ENCODE measurements at regions not wholly inside any gene's neighbourhood (a gene's known extent, or its start where the extent isn't known, plus 50 kb on each side); places are given as distances from the start of the nearest gene placed in this dataset.
A peak's percentile ranks its signal among the peaks of the same experiment; 100 is the strongest.

DNA sequence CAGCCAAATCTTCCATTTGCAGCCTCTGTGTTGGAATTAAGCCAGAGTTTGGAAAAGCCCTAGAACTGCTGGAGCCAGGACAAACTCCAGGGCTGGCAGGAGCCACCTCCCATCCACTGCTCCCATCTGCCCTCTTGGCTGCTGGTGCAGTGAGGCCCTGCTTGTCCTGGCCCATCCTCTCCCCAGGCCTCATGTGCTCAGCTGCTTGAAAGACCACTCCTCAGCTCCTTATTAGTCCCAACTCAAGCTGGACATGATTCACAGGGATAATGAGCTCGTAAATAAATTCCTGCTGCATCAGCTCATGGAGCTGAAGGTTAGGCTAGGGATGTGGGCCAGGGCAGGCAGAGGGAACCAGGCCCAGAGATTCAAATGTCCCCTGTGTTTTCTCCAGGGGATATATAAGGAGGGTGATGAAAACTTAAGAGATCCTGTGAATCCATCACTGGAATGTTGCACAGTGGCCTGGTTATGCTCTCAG, 282.8 kb downstream of the RPS24 start:
- peaks cover 0 to 3% of the 10 kb centered on the region in 2 donors for H3K27me3 Mint-ChIP-seq
- no peaks in the 10 kb centered on the region for H3K9me3 ChIP-seq (ENCODE audit: low read length)
- H3K4me1 Mint-ChIP-seq: peaks cover 5 to 15% (median 15%) of the 10 kb centered on the region in 3 donors
- ChIA-PET POLR2A (no interaction called here), CTCF (no interaction called here)
- H3K27ac ChIP-seq (ENCODE audit: low read depth, low read length): no peak overlapping the region
- no peak overlapping the region for H3K4me3 Mint-ChIP-seq
- H3K4me1 ChIP-seq (ENCODE audit: insufficient read depth, low read length): peaks cover 8% of the 10 kb centered on the region
- H3K27ac Mint-ChIP-seq: peak overlapping the region in 1 of 8 donors; percentile 21
- H3K9me3 Mint-ChIP-seq: no peaks in the 10 kb centered on the region
- H3K27me3 ChIP-seq (ENCODE audit: insufficient read depth, low read length, poor library complexity, severe bottlenecking): no peaks in the 10 kb centered on the region
- no peak for DNase-seq
- H3K4me3 ChIP-seq (ENCODE audit: low read length): no peak overlapping the region
- H3K36me3 Mint-ChIP-seq: peaks cover 0 to 4% (median 0%) of the 10 kb centered on the region in 3 donors
- H3K36me3 ChIP-seq (ENCODE audit: insufficient read depth, low read length): no peaks in the 10 kb centered on the region

DNA sequence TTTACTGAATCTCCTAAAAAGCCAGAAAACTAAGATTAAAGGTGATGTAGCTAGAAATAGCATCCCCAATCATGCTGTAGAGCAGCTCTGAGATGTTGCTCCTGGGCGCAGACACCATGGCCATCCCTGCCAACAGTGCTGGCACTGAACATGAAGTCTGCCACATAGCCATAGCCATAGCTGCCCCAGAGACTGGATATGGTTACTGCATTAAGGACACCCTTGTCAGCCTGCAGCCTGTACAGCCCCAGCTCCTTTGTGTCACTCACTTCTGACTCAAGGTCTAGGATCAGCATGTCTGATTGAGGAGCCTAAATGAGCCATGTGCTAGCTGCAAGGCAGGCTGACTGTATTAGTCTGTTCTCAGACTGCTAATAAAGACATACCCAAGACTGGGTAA, 284.6 kb downstream of the RPS24 start:
- no peak overlapping the region for H3K27ac Mint-ChIP-seq
- Histone ChIP-seq H3K9me3 (ENCODE audit: low read length) (no peaks in the 10 kb centered on the region), H3K36me3 (ENCODE audit: insufficient read depth, low read length) (no peaks in the 10 kb centered on the region), H3K27me3 (ENCODE audit: insufficient read depth, low read length, poor library complexity, severe bottlenecking) (no peaks in the 10 kb centered on the region), H3K4me1 (ENCODE audit: insufficient read depth, low read length) (peaks cover 8% of the 10 kb centered on the region), H3K4me3 (ENCODE audit: low read length) (no peak overlapping the region), H3K27ac (ENCODE audit: low read depth, low read length) (no peak overlapping the region)
- no peak for DNase-seq
- H3K9me3 Mint-ChIP-seq: peaks cover 0 to 2% (median 0%) of the 10 kb centered on the region in 5 donors
- peaks cover 0 to 8% (median 0%) of the 10 kb centered on the region in 3 donors for H3K36me3 Mint-ChIP-seq
- peaks cover 8 to 21% (median 19%) of the 10 kb centered on the region in 3 donors for H3K4me1 Mint-ChIP-seq
- ChIA-PET CTCF (interaction anchor here (0.6 to 1.4 kb wide), 2 partner anchors 14 to 833 kb away, joined by 3 read pairs; no protein-coding TSS in a partner anchor), POLR2A (no interaction called here)
- H3K27me3 Mint-ChIP-seq: peaks cover 0 to 3% of the 10 kb centered on the region in 2 donors
- H3K4me3 Mint-ChIP-seq: no peak overlapping the region

- H3K36me3 ChIP-seq (ENCODE audit: insufficient read depth, low read length): no peaks in the 10 kb centered on the region
- no peak overlapping the region for H3K27ac ChIP-seq (ENCODE audit: low read depth, low read length)
- H3K27ac Mint-ChIP-seq: no peak overlapping the region
- H3K4me1 Mint-ChIP-seq: peaks cover 9 to 26% (median 21%) of the 10 kb centered on the region in 3 donors
- peaks cover 0 to 7% (median 0%) of the 10 kb centered on the region in 3 donors for H3K36me3 Mint-ChIP-seq
- H3K27me3 Mint-ChIP-seq: peaks cover 0 to 3% of the 10 kb centered on the region in 2 donors
- H3K9me3 Mint-ChIP-seq: peaks cover 0 to 2% (median 0%) of the 10 kb centered on the region in 5 donors
- no peaks in the 10 kb centered on the region for H3K27me3 ChIP-seq (ENCODE audit: insufficient read depth, low read length, poor library complexity, severe bottlenecking)
- no peak overlapping the region for H3K4me3 ChIP-seq (ENCODE audit: low read length)
- POLR2A ChIA-PET: no interaction called here
- no peak overlapping the region for H3K4me3 Mint-ChIP-seq
- H3K9me3 ChIP-seq (ENCODE audit: low read length): no peaks in the 10 kb centered on the region
- CTCF ChIA-PET: no interaction called here
- no peak for DNase-seq
- peaks cover 8% of the 10 kb centered on the region for H3K4me1 ChIP-seq (ENCODE audit: insufficient read depth, low read length)
Observed at GRCh38 chr10:78319371-78319770, 285.7 kb downstream of the RPS24 start.

GRCh38 chr10:78319841-78320240, 286.2 kb downstream of the RPS24 start:
- Histone ChIP-seq H3K4me3 (ENCODE audit: low read length) (no peak overlapping the region), H3K36me3 (ENCODE audit: insufficient read depth, low read length) (no peaks in the 10 kb centered on the region), H3K4me1 (ENCODE audit: insufficient read depth, low read length) (peaks cover 8% of the 10 kb centered on the region), H3K9me3 (ENCODE audit: low read length) (no peaks in the 10 kb centered on the region), H3K27me3 (ENCODE audit: insufficient read depth, low read length, poor library complexity, severe bottlenecking) (no peaks in the 10 kb centered on the region), H3K27ac (ENCODE audit: low read depth, low read length) (no peak overlapping the region)
- Mint-ChIP-seq H3K4me3 (peak overlapping the region in 1 of 7 donors; percentile 42), H3K9me3 (peaks cover 0 to 7% (median 4%) of the 10 kb centered on the region in 5 donors), H3K36me3 (peaks cover 0 to 12% (median 0%) of the 10 kb centered on the region in 3 donors), H3K4me1 (peaks cover 9 to 26% (median 21%) of the 10 kb centered on the region in 3 donors), H3K27me3 (peaks cover 0 to 6% of the 10 kb centered on the region in 2 donors), H3K27ac (peak overlapping the region in 6 of 8 donors; percentile 26 to 92 (median 64))
- ChIA-PET POLR2A (no interaction called here), CTCF (no interaction called here)
- DNase-seq: no peak

GRCh38 chr10:78320506-78320905, 286.8 kb downstream of the RPS24 start:
- H3K4me1 Mint-ChIP-seq: peaks cover 9 to 26% (median 21%) of the 10 kb centered on the region in 3 donors
- no peak overlapping the region for H3K27ac ChIP-seq (ENCODE audit: low read depth, low read length)
- peaks cover 0 to 7% of the 10 kb centered on the region in 2 donors for H3K27me3 Mint-ChIP-seq
- CTCF ChIA-PET: no interaction called here
- POLR2A ChIA-PET: no interaction called here
- H3K9me3 ChIP-seq (ENCODE audit: low read length): no peaks in the 10 kb centered on the region
- H3K9me3 Mint-ChIP-seq: peaks cover 0 to 12% (median 8%) of the 10 kb centered on the region in 5 donors
- peaks cover 0 to 18% (median 0%) of the 10 kb centered on the region in 3 donors for H3K36me3 Mint-ChIP-seq
- peak overlapping the region in 4 of 7 donors; percentile 23 to 46 (median 38) for H3K4me3 Mint-ChIP-seq
- H3K4me3 ChIP-seq (ENCODE audit: low read length): no peak overlapping the region
- H3K27ac Mint-ChIP-seq: peak overlapping the region; percentile 2 to 92 (median 44)
- H3K27me3 ChIP-seq (ENCODE audit: insufficient read depth, low read length, poor library complexity, severe bottlenecking): no peaks in the 10 kb centered on the region
- peaks cover 8% of the 10 kb centered on the region for H3K4me1 ChIP-seq (ENCODE audit: insufficient read depth, low read length)
- H3K36me3 ChIP-seq (ENCODE audit: insufficient read depth, low read length): no peaks in the 10 kb centered on the region
- DNase-seq: no peak

DNA sequence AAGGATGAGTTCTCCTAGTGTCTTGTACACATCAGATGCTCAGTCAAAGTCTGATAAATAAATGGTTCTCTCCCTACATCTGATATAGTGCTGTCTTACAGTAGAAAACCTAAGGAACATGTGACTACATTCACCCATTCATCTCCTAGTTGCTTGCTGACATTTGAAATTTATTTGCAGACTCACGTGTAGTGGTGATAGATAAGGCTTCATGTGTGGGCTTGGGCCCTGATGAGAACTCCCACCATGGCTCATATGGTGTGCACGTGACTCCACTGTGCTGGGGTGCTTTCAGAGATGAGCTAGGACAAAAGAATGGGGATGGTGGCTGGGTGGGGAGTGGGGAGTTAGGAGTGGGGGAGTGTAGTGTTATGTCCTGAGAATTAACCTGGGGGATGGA, 287.3 kb downstream of the RPS24 start:
- ChIA-PET POLR2A (no interaction called here), CTCF (no interaction called here)
- no peak overlapping the region for H3K4me3 Mint-ChIP-seq
- H3K36me3 Mint-ChIP-seq: peaks cover 0 to 23% (median 0%) of the 10 kb centered on the region in 3 donors
- no peak for DNase-seq
- Histone ChIP-seq H3K4me3 (ENCODE audit: low read length) (no peak overlapping the region), H3K27ac (ENCODE audit: low read depth, low read length) (no peak overlapping the region), H3K36me3 (ENCODE audit: insufficient read depth, low read length) (no peaks in the 10 kb centered on the region), H3K4me1 (ENCODE audit: insufficient read depth, low read length) (peaks cover 8% of the 10 kb centered on the region), H3K27me3 (ENCODE audit: insufficient read depth, low read length, poor library complexity, severe bottlenecking) (no peaks in the 10 kb centered on the region), H3K9me3 (ENCODE audit: low read length) (peaks cover 1% of the 10 kb centered on the region)
- peaks cover 0 to 7% of the 10 kb centered on the region in 2 donors for H3K27me3 Mint-ChIP-seq
- H3K27ac Mint-ChIP-seq: peak overlapping the region in 7 of 8 donors; percentile 7 to 92 (median 56)
- peaks cover 3 to 17% (median 12%) of the 10 kb centered on the region in 5 donors for H3K9me3 Mint-ChIP-seq
- peaks cover 9 to 26% (median 21%) of the 10 kb centered on the region in 3 donors for H3K4me1 Mint-ChIP-seq

GRCh38 chr10:78321500-78321899, 287.8 kb downstream of the RPS24 start:
- ChIA-PET POLR2A (no interaction called here), CTCF (no interaction called here)
- H3K36me3 Mint-ChIP-seq: peaks cover 0 to 28% (median under 1%) of the 10 kb centered on the region in 3 donors
- Histone ChIP-seq H3K4me1 (ENCODE audit: insufficient read depth, low read length) (peaks cover 8% of the 10 kb centered on the region), H3K27ac (ENCODE audit: low read depth, low read length) (no peak overlapping the region), H3K9me3 (ENCODE audit: low read length) (peaks cover 6% of the 10 kb centered on the region), H3K36me3 (ENCODE audit: insufficient read depth, low read length) (no peaks in the 10 kb centered on the region), H3K27me3 (ENCODE audit: insufficient read depth, low read length, poor library complexity, severe bottlenecking) (no peaks in the 10 kb centered on the region), H3K4me3 (ENCODE audit: low read length) (no peak overlapping the region)
- H3K4me1 Mint-ChIP-seq: peaks cover 9 to 26% (median 21%) of the 10 kb centered on the region in 3 donors
- peak overlapping the region in 2 of 8 donors; percentile 22 to 33 for H3K27ac Mint-ChIP-seq
- H3K27me3 Mint-ChIP-seq: peaks cover 0 to 7% of the 10 kb centered on the region in 2 donors
- H3K4me3 Mint-ChIP-seq: no peak overlapping the region
- no peak for DNase-seq
- peaks cover 8 to 22% (median 17%) of the 10 kb centered on the region in 5 donors for H3K9me3 Mint-ChIP-seq

DNA sequence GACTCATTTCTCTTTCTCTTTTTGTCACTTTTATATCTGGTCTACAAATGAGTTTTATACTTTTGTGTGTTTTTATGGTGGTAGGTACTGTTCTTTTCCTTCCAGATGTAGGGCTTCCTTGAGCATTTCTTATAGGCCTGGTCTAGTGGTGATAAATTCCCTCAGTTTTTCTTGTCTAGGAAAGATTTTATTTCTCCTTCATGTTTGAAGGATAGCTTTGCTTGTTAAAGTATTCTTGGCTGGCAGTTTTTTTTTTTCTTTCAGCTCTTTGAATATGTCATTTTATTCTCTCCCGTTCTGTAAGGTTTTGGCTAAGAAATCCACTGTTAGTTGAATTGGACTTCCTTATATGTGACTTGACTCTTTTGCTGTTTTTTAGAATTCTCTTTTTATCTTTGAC, 292.7 kb downstream of the RPS24 start:
- Histone ChIP-seq H3K4me1 (ENCODE audit: insufficient read depth, low read length) (no peaks in the 10 kb centered on the region), H3K27ac (ENCODE audit: low read depth, low read length) (no peak overlapping the region), H3K27me3 (ENCODE audit: insufficient read depth, low read length, poor library complexity, severe bottlenecking) (no peaks in the 10 kb centered on the region), H3K4me3 (ENCODE audit: low read length) (no peak overlapping the region), H3K36me3 (ENCODE audit: insufficient read depth, low read length) (no peaks in the 10 kb centered on the region), H3K9me3 (ENCODE audit: low read length) (peaks cover 12% of the 10 kb centered on the region)
- ChIA-PET CTCF (no interaction called here), POLR2A (no interaction called here)
- Mint-ChIP-seq H3K36me3 (peaks cover 0 to 36% (median 2%) of the 10 kb centered on the region in 3 donors), H3K4me3 (no peak overlapping the region), H3K9me3 (peaks cover 20 to 37% (median 29%) of the 10 kb centered on the region in 5 donors), H3K27me3 (peaks cover 4 to 8% of the 10 kb centered on the region in 2 donors), H3K27ac (no peak overlapping the region), H3K4me1 (peaks cover 4 to 11% (median 6%) of the 10 kb centered on the region in 3 donors)
- DNase-seq: no peak

All from CD8-positive, alpha-beta memory T cell (primary cell).